ENCODE measurements at regions not wholly inside any gene's neighbourhood (a gene's known extent, or its start where the extent isn't known, plus 50 kb on each side); places are given as distances from the start of the nearest gene placed in this dataset.
"Not testable (repeated sequence)": the region's sequence is repeated elsewhere in the genome, so short reads cannot be mapped to it uniquely, and the experiment has no call there.

- no peaks in the 10 kb centered on the region for H3K9me1 ChIP-seq (ENCODE audit: insufficient read depth, low read length)
- no peak overlapping the region for H2AK9ac ChIP-seq (replicated peaks; ENCODE audit: low read depth, low read length, poor library complexity)
- no peak overlapping the region for H2BK20ac ChIP-seq (ENCODE audit: low read depth, low read length)
- intact Hi-C loops (cut with micrococcal nuclease), result no loop called here
- BruUV-seq (replicated peaks), result no TSS peak
- dilution Hi-C loops (cut with HindIII; ENCODE audit: low sequenced_read_pairs, unreplicated experiment), result no loop called here
- no peak overlapping the region for H2BK120ac ChIP-seq (ENCODE audit: low read depth, low read length)
- ATAC-seq (ENCODE audit: low read depth) (no peak), DNase-seq (no peak)
- TF ChIP-seq ELK1 (IDR thresholded peaks at IDR 0.05; ENCODE audit: borderline replicate concordance, low read depth, low read length) (no peak), FOS (IDR thresholded peaks at IDR 0.05; ENCODE audit: low read depth, low read length) (no peak), SMC3 (IDR thresholded peaks at IDR 0.05; ENCODE audit: low read depth, low read length) (no peak), CHD1 (IDR thresholded peaks at IDR 0.05; ENCODE audit: low read depth, low read length) (no peak), RCOR1 (IDR thresholded peaks at IDR 0.05; ENCODE audit: insufficient replicate concordance, low read length) (no peak), RFX5 (IDR thresholded peaks at IDR 0.05; ENCODE audit: low read depth, low read length) (no peak)
- H3K56ac ChIP-seq (ENCODE audit: extremely low read depth, insufficient read depth, low read length), result no peak overlapping the region
- peaks cover 8% of the 10 kb centered on the region for H3K27me3 ChIP-seq (ENCODE audit: control insufficient read depth, insufficient read depth, low read length)
- H3K23ac ChIP-seq (ENCODE audit: low read depth, low read length), result no peak overlapping the region
- H3K9me3 ChIP-seq (ENCODE audit: control insufficient read depth, insufficient read depth, low read length), result no peaks in the 10 kb centered on the region
- H3K4me1 ChIP-seq (ENCODE audit: control insufficient read depth, insufficient read depth, low read length), result no peaks in the 10 kb centered on the region
- H3K9ac ChIP-seq (ENCODE audit: low read depth, low read length), result no peak overlapping the region
- no peak overlapping the region for H3K27ac ChIP-seq (ENCODE audit: insufficient read depth, low read length)
- no peak overlapping the region for H2BK5ac ChIP-seq (ENCODE audit: low read depth, low read length, poor library complexity, severe bottlenecking)
- CTCF ChIA-PET, result no interaction called here
- POLR2A ChIA-PET (ENCODE audit: unreplicated experiment), result no interaction called here
- in situ Hi-C loops (cut with MboI; ENCODE audit: low sequenced_read_pairs), result no loop called here
- no peak overlapping the region for H4K5ac ChIP-seq (ENCODE audit: low read depth, low read length)
- no peaks in the 10 kb centered on the region for H3K36me3 ChIP-seq (ENCODE audit: control insufficient read depth, insufficient read depth, low read length)
- no peak overlapping the region for H3K4me3 ChIP-seq (ENCODE audit: insufficient read depth, low read depth, low read length)
- no peak overlapping the region for H4K91ac ChIP-seq (ENCODE audit: insufficient read depth, low read depth, low read length)
- H2AFZ ChIP-seq (replicated peaks; ENCODE audit: low read length, poor library complexity), result no peak overlapping the region
- no peak overlapping the region for H3K14ac ChIP-seq (replicated peaks; ENCODE audit: low read depth, low read length)
- no peak overlapping the region for H3K4ac ChIP-seq (ENCODE audit: low read depth, low read length)
- no peak overlapping the region for H2BK15ac ChIP-seq (ENCODE audit: low read depth, low read length)
- H2AK5ac ChIP-seq (ENCODE audit: low read depth, low read length), result no peak overlapping the region
- H3K4me2 ChIP-seq (ENCODE audit: low read depth, low read length), result no peak overlapping the region
- H4K20me1 ChIP-seq (ENCODE audit: insufficient read depth, low read length), result no peaks in the 10 kb centered on the region
- no peaks in the 10 kb centered on the region for H3K79me1 ChIP-seq (ENCODE audit: low read depth in 1 of 2, low read length in 2 of 2)
- no peak overlapping the region for H4K8ac ChIP-seq (ENCODE audit: low read depth in 2 of 2, low read length in 2 of 2)
- no CpG with 5 or more reads among the region's 2 CpGs for WGBS, 2 experiments (ENCODE audit: extremely low coverage in 2 of 2, insufficient read length in 1 of 2)
- H3K18ac ChIP-seq (ENCODE audit: low read depth, low read length), result no peak overlapping the region
These were observed 273.8 kb downstream of the TTC8 start for GRCh38 chr14:89098254-89098653.

GRCh38 chr14:89104171-89104817 is 279.8 kb downstream of the TTC8 start:
- H2AFZ ChIP-seq (replicated peaks; ENCODE audit: low read length, poor library complexity); H2BK5ac ChIP-seq (ENCODE audit: low read depth, low read length, poor library complexity, severe bottlenecking); DNase-seq; H4K20me1 ChIP-seq (ENCODE audit: insufficient read depth, low read length); POLR2A ChIA-PET (ENCODE audit: unreplicated experiment); H2AK5ac ChIP-seq (ENCODE audit: low read depth, low read length); H3K9me1 ChIP-seq (ENCODE audit: insufficient read depth, low read length); H3K18ac ChIP-seq (ENCODE audit: low read depth, low read length); H3K79me1 ChIP-seq (ENCODE audit: low read depth in 1 of 2, low read length in 2 of 2); H3K36me3 ChIP-seq (ENCODE audit: control insufficient read depth, insufficient read depth, low read length); H3K9ac ChIP-seq (ENCODE audit: low read depth, low read length); H2BK15ac ChIP-seq (ENCODE audit: low read depth, low read length); BruUV-seq (replicated peaks); intact Hi-C loops (cut with micrococcal nuclease); H2AK9ac ChIP-seq (replicated peaks; ENCODE audit: low read depth, low read length, poor library complexity); H2BK20ac ChIP-seq (ENCODE audit: low read depth, low read length); H3K4ac ChIP-seq (ENCODE audit: low read depth, low read length); H4K5ac ChIP-seq (ENCODE audit: low read depth, low read length); ATAC-seq (ENCODE audit: low read depth); in situ Hi-C loops (cut with MboI; ENCODE audit: low sequenced_read_pairs); H3K27me3 ChIP-seq (ENCODE audit: control insufficient read depth, insufficient read depth, low read length); H3K4me1 ChIP-seq (ENCODE audit: control insufficient read depth, insufficient read depth, low read length); H3K56ac ChIP-seq (ENCODE audit: extremely low read depth, insufficient read depth, low read length); H3K4me3 ChIP-seq (ENCODE audit: insufficient read depth, low read depth, low read length); dilution Hi-C loops (cut with HindIII; ENCODE audit: low sequenced_read_pairs, unreplicated experiment); H3K4me2 ChIP-seq (ENCODE audit: low read depth, low read length); H4K91ac ChIP-seq (ENCODE audit: insufficient read depth, low read depth, low read length); H2BK120ac ChIP-seq (ENCODE audit: low read depth, low read length); H3K9me3 ChIP-seq (ENCODE audit: control insufficient read depth, insufficient read depth, low read length); H3K23ac ChIP-seq (ENCODE audit: low read depth, low read length); H3K14ac ChIP-seq (replicated peaks; ENCODE audit: low read depth, low read length); H4K8ac ChIP-seq (ENCODE audit: low read depth in 2 of 2, low read length in 2 of 2); CTCF ChIA-PET; H3K27ac ChIP-seq (ENCODE audit: insufficient read depth, low read length): not testable (repeated sequence)
- WGBS, 2 experiments (ENCODE audit: extremely low coverage in 2 of 2, insufficient read length in 1 of 2), result 78% methylated on average over 3 of the region's 10 CpGs; no CpG with 5 or more reads in 1 of the 2 experiments

All from IMR-90 (cell line).